ENCODE measurements at regions not wholly inside any gene's neighbourhood (a gene's known extent, or its start where the extent isn't known, plus 50 kb on each side); places are given as distances from the start of the nearest gene placed in this dataset.

- Histone ChIP-seq H3K4me1 (peaks cover 0 to 6% (median 2%) of the 10 kb centered on the region in 4 donors), H3K9me3 (no peaks in the 10 kb centered on the region), H3K27me3 (no peaks in the 10 kb centered on the region), H3K27ac (no peak overlapping the region), H3K36me3 (no peaks in the 10 kb centered on the region), H3K4me3 (no peak overlapping the region)
- peak in 1 of 2 donors; percentile 44 for DNase-seq
- intact Hi-C loops (cut with DNase I; ENCODE audit: low total_unique reads) = no loop called here
- TF ChIP-seq CTCF (IDR thresholded peaks at IDR 0.05) = no peak
Measured at GRCh38 chr2:9763356-9764152, 79.7 kb upstream of the TAF1B start.

- H3K4me1 ChIP-seq = no peaks in the 10 kb centered on the region
- no peaks in the 10 kb centered on the region for H3K27me3 ChIP-seq
- TF ChIP-seq CTCF (IDR thresholded peaks at IDR 0.05) = no peak
- H3K36me3 ChIP-seq = no peaks in the 10 kb centered on the region
- peak; percentile 12 to 25 for DNase-seq
- no peak overlapping the region for H3K27ac ChIP-seq
- H3K9me3 ChIP-seq = no peaks in the 10 kb centered on the region
- H3K4me3 ChIP-seq = no peak overlapping the region
- intact Hi-C loops (cut with DNase I; ENCODE audit: low total_unique reads) = no loop called here
Measured at GRCh38 chr2:9764153-9764778, 79.0 kb upstream of the TAF1B start.

GRCh38 chr2:9765611-9766531, 77.4 kb upstream of the TAF1B start:
- peaks cover 0 to 9% (median 8%) of the 10 kb centered on the region in 4 donors for H3K4me1 ChIP-seq
- H3K36me3 ChIP-seq = no peaks in the 10 kb centered on the region
- H3K27me3 ChIP-seq = no peaks in the 10 kb centered on the region
- DNase-seq = peak in 1 of 2 donors; percentile 44
- intact Hi-C loops (cut with DNase I; ENCODE audit: low total_unique reads) = no loop called here
- H3K9me3 ChIP-seq = no peaks in the 10 kb centered on the region
- TF ChIP-seq CTCF (IDR thresholded peaks at IDR 0.05) = no peak
- H3K27ac ChIP-seq = no peak overlapping the region
- H3K4me3 ChIP-seq = no peak overlapping the region

- H3K4me3 ChIP-seq = no peak overlapping the region
- peaks cover 0 to 22% (median 15%) of the 10 kb centered on the region in 4 donors for H3K4me1 ChIP-seq
- H3K36me3 ChIP-seq = no peaks in the 10 kb centered on the region
- no peaks in the 10 kb centered on the region for H3K27me3 ChIP-seq
- no peak for TF ChIP-seq CTCF (IDR thresholded peaks at IDR 0.05)
- no peak overlapping the region for H3K27ac ChIP-seq
- intact Hi-C loops (cut with DNase I; ENCODE audit: low total_unique reads) = no loop called here
- peak in 1 of 2 donors; percentile 46 for DNase-seq
- H3K9me3 ChIP-seq = no peaks in the 10 kb centered on the region
Measured at GRCh38 chr2:9767656-9768281, 75.5 kb upstream of the TAF1B start.

GRCh38 chr2:9768388-9768787, 74.9 kb upstream of the TAF1B start:
- no peaks in the 10 kb centered on the region for H3K9me3 ChIP-seq
- intact Hi-C loops (cut with DNase I; ENCODE audit: low total_unique reads) = no loop called here
- H3K36me3 ChIP-seq = no peaks in the 10 kb centered on the region
- no peak overlapping the region for H3K27ac ChIP-seq
- no peak for TF ChIP-seq CTCF (IDR thresholded peaks at IDR 0.05)
- peaks cover 0 to 22% (median 15%) of the 10 kb centered on the region in 4 donors for H3K4me1 ChIP-seq
- DNase-seq = peak in 1 of 2 donors; percentile 47
- H3K27me3 ChIP-seq = no peaks in the 10 kb centered on the region
- no peak overlapping the region for H3K4me3 ChIP-seq
